Activated T-helper 9 cell treated with anti-CD3 and anti-CD28 coated beads, Interleukin-2, amount 50 U/mL, for 16 hours (primary cell): ENCODE measurements at regions not wholly inside any gene's neighbourhood (a gene's known extent, or its start where the extent isn't known, plus 50 kb on each side); places are given as distances from the start of the nearest gene placed in this dataset.

Experiments used
- DNase-seq: peaks from one replicate; pipeline ENCODE4 v3.0.0-alpha.2; 2020; ENCODE audit warnings: low read depth

- no peak for DNase-seq
Measured at GRCh38 chr21:43348170-43348766, 78.7 kb downstream of the SIK1 start.

GRCh38 chr21:43347461-43348169 is 79.3 kb downstream of the SIK1 start:
- no peak for DNase-seq

GRCh38 chr21:43346551-43346950 is 80.4 kb downstream of the SIK1 start:
- no peak for DNase-seq

- DNase-seq: no peak
Measured at GRCh38 chr21:43345746-43346409, 81.1 kb downstream of the SIK1 start.

GRCh38 chr21:43345046-43345745 is 81.7 kb downstream of the SIK1 start:
- DNase-seq: no peak

GRCh38 chr21:43343992-43344886 is 82.7 kb downstream of the SIK1 start:
- no peak for DNase-seq

- DNase-seq: no peak
Measured at GRCh38 chr21:43343095-43343991, 83.6 kb downstream of the SIK1 start.

- DNase-seq: no peak
Measured at GRCh38 chr21:43342301-43342881, 84.5 kb downstream of the SIK1 start.

GRCh38 chr21:43341378-43342161 is 85.4 kb downstream of the SIK1 start:
- no peak for DNase-seq

- no peak for DNase-seq
Measured at GRCh38 chr21:43340491-43341377, 86.2 kb downstream of the SIK1 start.

GRCh38 chr21:43339668-43340067 is 87.3 kb downstream of the SIK1 start:
- no peak for DNase-seq

GRCh38 chr21:43338951-43339350 is 88.0 kb downstream of the SIK1 start:
- DNase-seq: no peak

GRCh38 chr21:43337901-43338655 is 88.9 kb downstream of the SIK1 start:
- no peak for DNase-seq

- DNase-seq: no peak
Measured at GRCh38 chr21:43335119-43335518, 91.8 kb downstream of the SIK1 start.

- DNase-seq: no peak
Measured at GRCh38 chr21:43334214-43334958, 92.5 kb downstream of the SIK1 start.

- DNase-seq: no peak
Measured at GRCh38 chr21:43333298-43334062, 93.5 kb downstream of the SIK1 start.
